OCI-LY1 (cell line): ENCODE measurements at regions not wholly inside any gene's neighbourhood (a gene's known extent, or its start where the extent isn't known, plus 50 kb on each side); places are given as distances from the start of the nearest gene placed in this dataset.

Experiments used
- H2AFZ ChIP-seq: fragments of 200-600 bp; sonication (generic), shearing (Covaris generic); 2 replicates; pipeline ENCODE4 v1.6.0; 2014; ENCODE audit warnings: antibody characterized with exemption, mild to moderate bottlenecking, low read length
- H3F3A ChIP-seq: fragments of 200-600 bp; sonication (generic), shearing (Covaris generic); 2 replicates; pipeline ENCODE4 v1.6.0; 2014; ENCODE audit warnings: mild to moderate bottlenecking, antibody characterized with exemption, low read length, moderate library complexity; ENCODE audit not compliant: insufficient read depth
- H3K27ac ChIP-seq: fragments of 200-600 bp; sonication (generic); 2 replicates; pipeline ENCODE4 v1.5.1; 2014; ENCODE audit warnings: low read length, mixed run types, mild to moderate bottlenecking, low read depth; ENCODE audit not compliant: poor library complexity, severe bottlenecking
- H3K27me3 ChIP-seq: fragments of 200-600 bp; sonication (generic); 2 replicates; pipeline ENCODE4 v1.6.0; 2014; ENCODE audit warnings: antibody characterized with exemption, mild to moderate bottlenecking, low read length, moderate library complexity; ENCODE audit not compliant: insufficient read depth
- H3K36me3 ChIP-seq: fragments of 200-600 bp; sonication (generic); 2 replicates; pipeline ENCODE4 v1.6.1; 2014; ENCODE audit warnings: mild to moderate bottlenecking, antibody characterized with exemption, low read length, moderate library complexity, mixed read lengths; ENCODE audit not compliant: insufficient read depth
- H3K4me1 ChIP-seq: fragments of 200-600 bp; sonication (generic); 2 replicates; pipeline ENCODE4 v1.5.1; 2014; ENCODE audit warnings: mild to moderate bottlenecking, low read length, moderate library complexity; ENCODE audit not compliant: insufficient read depth, severe bottlenecking
- H3K4me2 ChIP-seq: fragments of 200-600 bp; sonication (generic), shearing (Covaris generic); 2 replicates; pipeline ENCODE4 v1.6.1; 2014; ENCODE audit warnings: low read length
- H3K4me3 ChIP-seq: fragments of 200-600 bp; sonication (generic); 2 replicates; pipeline ENCODE4 v1.5.1; 2014; ENCODE audit warnings: low read length, low read depth, mild to moderate bottlenecking, mixed read lengths; ENCODE audit not compliant: poor library complexity, severe bottlenecking
- H3K79me2 ChIP-seq: fragments of 200-600 bp; shearing (Covaris generic); 2 replicates; pipeline ENCODE4 v1.6.1; 2016; ENCODE audit warnings: mixed run types, low read length, mixed read lengths; ENCODE audit not compliant: insufficient read depth
- H3K9ac ChIP-seq: fragments of 200-600 bp; sonication (generic), shearing (Covaris generic); 2 replicates; pipeline ENCODE4 v1.6.1; 2014; ENCODE audit warnings: mild to moderate bottlenecking, low read length, mixed read lengths
- H3K9me2 ChIP-seq: fragments of 200-600 bp; sonication (generic), shearing (Covaris generic); 2 replicates; pipeline ENCODE4 v1.6.1; 2014; ENCODE audit warnings: low read depth, mild to moderate bottlenecking, low read length, mixed read lengths
- H3K9me3 ChIP-seq: fragments of 200-600 bp; shearing (Covaris generic); 2 replicates; pipeline ENCODE4 v1.6.1; 2014; ENCODE audit warnings: low read length, mixed read lengths
- H4K20me1 ChIP-seq: fragments of 200-600 bp; sonication (generic), shearing (Covaris generic); 2 replicates; pipeline ENCODE4 v1.6.0; 2016; ENCODE audit warnings: mild to moderate bottlenecking, low read length; ENCODE audit not compliant: insufficient read depth
- CTCF ChIP-seq: fragments of 200-600 bp; sonication (generic), shearing (Covaris generic); IDR thresholded peaks from 2 replicates; pipeline ENCODE4 v1.5.1; 2017; ENCODE audit warnings: mild to moderate bottlenecking, antibody characterized with exemption, low read length, moderate library complexity, mixed read lengths
- EZH2 ChIP-seq: fragments of 200-600 bp; sonication (generic), shearing (Covaris generic); IDR thresholded peaks from 2 replicates; pipeline ENCODE4 v1.8.0; 2017; ENCODE audit warnings: borderline replicate concordance, mixed run types, mild to moderate bottlenecking, antibody characterized with exemption, low read length, moderate library complexity, mixed read lengths

- H3K4me1 ChIP-seq = no peaks in the 10 kb centered on the region
- no peak overlapping the region for H2AFZ ChIP-seq
- no peak overlapping the region for H3K4me2 ChIP-seq
- no peaks in the 10 kb centered on the region for H3F3A ChIP-seq
- no peaks in the 10 kb centered on the region for H3K79me2 ChIP-seq
- TF ChIP-seq EZH2 = no peak
- TF ChIP-seq CTCF = no peak
- H3K4me3 ChIP-seq = no peak overlapping the region
- no peaks in the 10 kb centered on the region for H3K36me3 ChIP-seq
- H3K9ac ChIP-seq = no peak overlapping the region
- no peak overlapping the region for H3K27ac ChIP-seq
- no peaks in the 10 kb centered on the region for H4K20me1 ChIP-seq
- H3K9me3 ChIP-seq = no peaks in the 10 kb centered on the region
- peaks cover 18% of the 10 kb centered on the region; the same call in 1 of the 2 replicates for H3K27me3 ChIP-seq
- no peaks in the 10 kb centered on the region for H3K9me2 ChIP-seq
Measured at GRCh38 chr9:135198586-135199285, 111.3 kb downstream of the OLFM1 start.

DNA sequence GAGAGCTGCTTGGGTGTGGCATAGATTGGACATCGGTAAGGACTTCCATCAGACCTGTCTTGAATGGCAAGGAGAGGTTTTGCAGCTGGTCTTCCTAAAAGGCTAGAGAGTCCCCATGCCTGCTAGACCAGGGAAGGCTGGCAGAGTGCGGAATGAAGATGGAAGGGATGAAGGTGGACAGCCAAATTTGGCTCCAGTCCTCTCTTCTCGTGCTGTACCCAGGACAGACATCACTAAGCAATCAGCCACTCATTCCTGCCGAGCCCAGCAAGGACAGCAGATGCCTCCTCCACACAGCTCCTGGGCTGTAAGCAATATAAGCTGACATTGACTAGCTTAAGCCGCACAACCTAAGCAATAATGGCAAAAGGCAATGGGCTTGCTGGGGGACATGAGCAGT lies 112.0 kb downstream of the OLFM1 start:
- no peak overlapping the region for H2AFZ ChIP-seq
- no peaks in the 10 kb centered on the region for H3K9me2 ChIP-seq
- no peak overlapping the region for H3K4me2 ChIP-seq
- H4K20me1 ChIP-seq = no peaks in the 10 kb centered on the region
- no peak overlapping the region for H3K27ac ChIP-seq
- no peaks in the 10 kb centered on the region for H3F3A ChIP-seq
- peaks cover 23% of the 10 kb centered on the region; the same call in 1 of the 2 replicates for H3K27me3 ChIP-seq
- no peak overlapping the region for H3K9ac ChIP-seq
- H3K79me2 ChIP-seq = no peaks in the 10 kb centered on the region
- H3K9me3 ChIP-seq = no peaks in the 10 kb centered on the region
- TF ChIP-seq EZH2 = no peak
- no peak for TF ChIP-seq CTCF
- no peaks in the 10 kb centered on the region for H3K36me3 ChIP-seq
- H3K4me3 ChIP-seq = no peak overlapping the region
- no peaks in the 10 kb centered on the region for H3K4me1 ChIP-seq

DNA sequence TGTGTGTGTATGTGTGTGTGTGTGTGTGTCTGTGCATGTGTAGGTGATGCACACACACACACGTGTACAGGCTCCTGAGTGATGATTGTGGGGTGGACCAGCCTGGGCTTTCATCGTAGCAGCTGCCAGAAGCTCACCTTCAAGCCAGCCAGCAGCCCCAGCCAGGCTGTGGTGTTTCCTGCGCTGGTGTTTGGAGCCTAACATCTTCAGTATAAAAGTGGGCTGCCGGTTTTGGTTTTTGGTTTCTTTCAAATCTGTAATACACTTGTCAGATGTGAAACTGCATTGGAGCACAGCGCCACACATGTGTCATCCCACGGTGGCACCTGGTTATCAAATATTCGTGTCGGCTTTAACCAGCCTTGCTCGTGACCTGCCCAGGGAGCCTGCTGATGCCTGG lies 114.2 kb downstream of the OLFM1 start:
- Histone ChIP-seq H3K9me3 (no peaks in the 10 kb centered on the region), H3K27ac (no peak overlapping the region), H3K9me2 (no peaks in the 10 kb centered on the region), H3K9ac (no peak overlapping the region), H3K79me2 (no peaks in the 10 kb centered on the region), H2AFZ (no peak overlapping the region), H3K4me3 (no peak overlapping the region), H3K36me3 (no peaks in the 10 kb centered on the region), H3K4me1 (no peaks in the 10 kb centered on the region), H3K27me3 (peaks cover 23% of the 10 kb centered on the region; the same call in 1 of the 2 replicates), H4K20me1 (no peaks in the 10 kb centered on the region), H3F3A (no peaks in the 10 kb centered on the region), H3K4me2 (no peak overlapping the region)
- TF ChIP-seq EZH2 = no peak
- TF ChIP-seq CTCF = no peak
